T-helper 1 cell (primary cell): ENCODE measurements at regions not wholly inside any gene's neighbourhood (a gene's known extent, or its start where the extent isn't known, plus 50 kb on each side); places are given as distances from the start of the nearest gene placed in this dataset.
A peak's percentile ranks its signal among the peaks of the same experiment; 100 is the strongest.
"Not testable (repeated sequence)": the region's sequence is repeated elsewhere in the genome, so short reads cannot be mapped to it uniquely, and the experiment has no call there.

Experiments used
- DNase-seq, 5 donors: peaks; one replicate each; pipeline ENCODE4 v3.0.0-alpha.2; 2012 to 2020

DNA sequence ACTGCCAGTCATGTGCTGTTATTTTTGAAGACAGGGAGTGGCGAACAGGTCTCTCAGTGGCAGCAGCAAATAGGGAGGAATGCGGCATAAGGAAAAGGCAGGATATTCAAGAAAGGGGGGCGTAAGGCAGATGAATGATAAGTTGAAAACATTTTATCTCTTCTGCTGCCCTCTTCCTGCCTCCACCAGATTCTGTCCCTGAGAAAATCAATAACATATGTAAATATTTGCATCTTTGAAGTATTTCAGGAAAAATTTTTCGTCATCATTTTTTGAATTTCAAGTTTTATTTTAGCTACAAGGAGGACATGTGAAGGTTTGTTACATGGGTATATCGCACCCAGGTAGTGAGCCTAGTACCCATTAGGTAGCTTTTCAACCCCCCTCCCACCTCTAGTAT lies 616.7 kb downstream of the MCTP2 start:
- DNase-seq = no peak

- DNase-seq = no peak
Observed at GRCh38 chr15:94855018-94855408, 623.7 kb downstream of the MCTP2 start.

DNA sequence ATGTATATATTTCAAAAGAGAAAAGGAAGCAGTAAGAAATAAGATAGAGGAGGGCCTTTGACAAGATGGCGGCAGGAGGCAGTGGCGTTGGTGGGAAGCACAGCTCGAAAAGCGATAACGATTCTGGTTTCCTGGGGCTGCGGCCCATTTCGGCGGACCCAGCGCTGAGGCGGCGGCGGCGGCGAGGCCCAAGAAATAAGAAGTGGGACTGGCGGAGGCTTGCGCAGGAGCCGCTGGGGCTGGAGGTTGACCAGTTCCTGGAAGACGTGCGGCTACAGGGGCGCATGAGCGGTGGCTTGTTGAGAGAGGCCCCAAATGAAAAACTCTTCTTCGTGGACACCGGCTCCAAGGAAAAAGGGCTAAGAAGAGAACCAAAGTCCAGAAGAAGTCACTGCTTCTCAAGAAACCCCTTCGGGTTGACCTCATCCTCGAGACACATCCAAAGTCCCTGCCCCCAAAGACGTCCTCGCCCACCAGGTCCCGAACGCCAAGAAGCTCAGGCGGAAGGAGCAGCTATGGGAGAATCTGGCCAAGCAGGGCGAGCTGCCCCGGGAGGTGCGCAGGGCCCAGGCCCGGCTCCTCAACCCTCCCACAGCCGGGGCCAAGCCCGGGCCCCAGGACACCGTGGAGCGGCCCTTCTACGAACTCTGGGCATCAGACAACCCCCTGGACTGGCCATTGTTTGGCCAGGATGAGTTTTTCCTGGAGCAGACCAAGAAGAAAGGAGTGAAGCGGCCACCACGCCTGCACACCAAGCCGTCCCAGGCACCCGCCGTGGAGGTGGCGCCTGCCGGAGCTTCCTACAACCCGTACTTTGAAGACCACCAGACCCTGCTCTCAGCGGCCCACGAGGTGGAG lies 624.3 kb downstream of the MCTP2 start:
- no peak for DNase-seq

DNA sequence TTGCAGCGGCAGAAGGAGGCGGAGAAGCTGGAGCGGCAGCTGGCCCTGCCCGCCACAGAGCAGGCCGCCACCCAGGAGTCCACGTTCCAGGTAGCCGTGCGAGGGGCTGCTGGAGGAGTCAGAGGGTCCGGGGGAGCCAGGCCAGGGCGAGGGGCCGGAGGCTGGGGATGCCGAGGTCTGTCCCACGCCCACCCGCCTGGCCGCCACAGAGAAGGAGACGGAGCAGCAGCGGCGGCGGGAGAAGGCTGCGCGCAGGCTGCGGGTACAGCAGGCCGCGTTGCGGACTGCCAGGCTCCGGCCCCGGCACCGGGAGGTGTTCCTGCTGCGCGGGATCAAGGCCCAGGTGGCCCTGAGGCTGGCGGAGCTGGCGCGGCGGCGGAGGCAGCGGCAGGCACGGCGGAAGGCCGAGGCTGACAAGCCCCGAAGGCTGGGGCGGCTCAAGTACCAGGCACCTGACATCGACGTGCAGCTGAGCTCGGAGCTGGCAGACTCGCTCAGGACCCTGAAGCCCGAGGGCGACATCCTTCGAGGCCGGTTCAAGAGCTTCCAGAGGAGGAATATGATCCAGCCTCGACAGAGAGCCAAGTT lies 625.0 kb downstream of the MCTP2 start:
- DNase-seq = no peak

DNA sequence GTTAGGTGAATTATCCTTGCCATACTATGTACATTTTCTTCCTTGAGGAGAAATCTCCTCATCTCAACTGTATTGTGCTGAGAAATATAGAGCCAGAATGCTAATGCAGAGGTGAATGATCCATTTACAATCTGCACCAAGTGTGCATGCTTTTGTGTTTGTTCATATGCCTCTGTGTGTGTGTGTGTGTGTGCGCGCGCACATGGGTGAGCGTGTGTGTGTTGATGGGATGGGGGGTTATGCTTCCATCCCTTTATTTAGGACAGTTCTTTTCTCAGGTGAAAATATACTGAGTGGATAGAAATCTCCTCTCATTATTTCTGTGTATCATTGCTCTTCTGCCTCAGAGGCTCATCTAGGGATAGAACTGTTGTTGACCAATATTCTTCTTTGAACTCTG lies 626.1 kb downstream of the MCTP2 start:
- DNase-seq = no peak

DNA sequence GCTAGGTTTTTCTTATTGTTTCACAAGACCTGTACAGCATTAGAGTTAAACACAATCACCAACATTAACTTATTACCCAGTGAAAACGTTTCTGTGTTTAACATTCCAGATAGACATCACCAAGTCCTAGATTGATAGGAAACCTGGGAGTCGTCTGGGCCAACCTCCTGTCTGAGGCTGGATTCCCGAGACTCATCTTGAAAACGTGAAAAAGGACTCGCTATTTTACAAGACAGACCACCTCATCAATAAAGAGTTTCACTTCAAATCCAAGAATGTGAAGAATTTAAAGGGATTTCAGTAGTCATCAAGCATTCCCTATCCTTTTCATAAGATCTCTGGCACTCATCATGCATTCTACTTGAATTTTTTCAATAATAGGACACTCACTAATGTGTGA lies 626.6 kb downstream of the MCTP2 start:
- DNase-seq = no peak

DNA sequence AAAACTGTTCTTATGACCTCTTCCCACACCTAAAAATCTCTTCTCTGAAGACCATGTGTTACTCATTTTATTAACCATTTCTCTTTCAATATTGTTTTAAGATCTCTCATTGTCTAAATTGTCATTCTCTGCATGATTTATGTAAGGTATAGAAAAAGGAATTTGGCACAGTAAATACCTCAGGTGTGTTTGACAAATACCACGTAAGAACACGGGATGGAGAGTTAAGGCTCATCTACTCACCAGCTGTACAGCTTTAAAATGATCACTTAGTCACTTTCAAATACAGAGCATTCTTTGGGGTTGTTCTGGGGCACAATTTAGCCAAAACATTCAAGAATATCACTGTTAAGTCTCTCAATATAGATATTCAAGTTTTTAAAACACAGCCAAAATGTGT lies 627.1 kb downstream of the MCTP2 start:
- DNase-seq = no peak

- DNase-seq = no peak
Observed at GRCh38 chr15:94858920-94859319, 627.6 kb downstream of the MCTP2 start.

DNA sequence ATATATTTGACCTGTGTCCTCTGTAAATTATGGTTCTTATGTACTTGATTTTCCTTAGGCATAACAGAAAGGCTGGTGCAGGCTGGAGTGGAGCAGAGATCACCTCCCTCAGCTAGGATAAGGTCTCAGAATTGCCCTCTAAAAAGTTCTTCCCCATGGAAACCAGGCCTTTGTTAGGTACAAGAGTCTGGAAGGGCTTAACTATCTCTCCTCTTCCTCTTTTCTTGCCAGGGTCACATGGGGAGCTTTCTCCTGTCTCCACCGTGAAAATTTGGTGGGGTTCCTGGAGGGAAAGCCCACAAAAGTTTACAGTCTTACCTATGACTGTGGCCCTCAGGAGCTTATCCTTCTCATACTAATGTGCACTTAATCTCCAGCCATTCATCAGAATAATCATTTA lies 633.2 kb downstream of the MCTP2 start:
- no peak for DNase-seq

DNA sequence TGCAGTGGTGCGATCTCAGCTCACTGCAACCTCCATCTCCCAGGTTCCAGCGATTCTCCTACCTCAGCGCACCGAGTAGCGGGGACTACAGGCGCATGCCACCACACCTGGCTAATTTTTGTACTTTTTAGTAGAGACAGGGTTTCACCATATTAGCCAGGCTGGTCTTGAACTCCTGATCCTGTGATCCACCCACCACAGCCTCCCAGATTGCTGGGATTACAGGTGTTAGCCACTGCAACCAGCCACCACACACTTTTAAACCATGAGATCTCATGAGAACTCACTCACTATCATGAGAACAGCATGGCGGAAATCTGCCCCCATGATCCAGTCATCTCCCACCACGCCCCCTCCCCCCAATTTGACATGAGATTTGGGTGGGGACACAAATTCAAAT lies 636.9 kb downstream of the MCTP2 start:
- DNase-seq = not testable (repeated sequence)

- no peak for DNase-seq
Observed at GRCh38 chr15:94875550-94875949, 644.2 kb downstream of the MCTP2 start.

GRCh38 chr15:94877833-94878232 lies 646.5 kb downstream of the MCTP2 start:
- DNase-seq = no peak

DNA sequence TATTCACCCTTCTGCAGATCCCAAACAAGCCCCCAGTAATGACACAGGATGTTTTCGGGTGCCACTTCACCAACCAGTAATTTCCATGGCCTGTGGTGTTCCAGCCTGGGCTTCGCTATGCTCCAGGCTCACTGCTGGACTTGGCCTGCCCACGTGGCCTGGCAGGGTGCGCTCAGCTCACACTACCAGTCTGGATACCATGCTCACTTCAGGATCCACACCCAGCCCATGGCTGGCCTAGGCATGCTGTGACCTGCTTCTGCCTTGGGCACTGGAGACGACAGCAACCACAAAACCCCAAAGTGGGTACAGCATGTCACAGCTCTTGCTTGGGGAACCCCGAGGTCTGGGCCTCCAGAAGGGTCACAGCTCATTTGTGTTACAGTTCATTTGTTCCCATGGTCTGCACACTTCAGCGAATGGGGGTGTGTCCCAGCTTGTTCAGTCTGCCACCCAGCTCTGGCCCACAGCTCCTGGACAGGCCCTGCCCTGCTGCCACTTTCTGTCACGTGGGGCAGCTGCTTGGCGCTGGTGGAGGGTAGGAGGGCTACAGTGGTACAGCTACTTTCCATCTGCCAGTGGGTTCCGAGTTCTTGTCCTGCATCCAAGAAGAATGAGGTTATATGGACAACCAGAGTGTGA lies 650.8 kb downstream of the MCTP2 start:
- DNase-seq = no peak

DNA sequence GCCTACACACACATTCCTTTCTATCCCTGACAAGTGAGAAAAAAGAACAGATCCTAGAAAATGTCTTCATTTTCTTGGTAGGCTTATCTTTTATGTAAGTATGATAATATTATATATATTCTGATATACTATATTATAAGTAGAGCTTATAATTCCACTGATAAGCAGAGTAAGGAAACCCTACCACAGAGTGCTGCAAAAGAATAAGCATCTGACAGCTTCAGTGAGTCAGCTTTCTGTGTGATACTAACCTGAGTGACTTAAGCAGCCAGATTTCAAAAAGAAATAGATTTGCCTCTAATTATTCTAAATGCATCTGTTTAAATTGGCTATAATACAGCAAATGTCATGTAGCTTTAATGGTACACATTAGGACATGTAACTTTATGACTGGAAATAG lies 656.0 kb downstream of the MCTP2 start:
- DNase-seq = no peak

DNA sequence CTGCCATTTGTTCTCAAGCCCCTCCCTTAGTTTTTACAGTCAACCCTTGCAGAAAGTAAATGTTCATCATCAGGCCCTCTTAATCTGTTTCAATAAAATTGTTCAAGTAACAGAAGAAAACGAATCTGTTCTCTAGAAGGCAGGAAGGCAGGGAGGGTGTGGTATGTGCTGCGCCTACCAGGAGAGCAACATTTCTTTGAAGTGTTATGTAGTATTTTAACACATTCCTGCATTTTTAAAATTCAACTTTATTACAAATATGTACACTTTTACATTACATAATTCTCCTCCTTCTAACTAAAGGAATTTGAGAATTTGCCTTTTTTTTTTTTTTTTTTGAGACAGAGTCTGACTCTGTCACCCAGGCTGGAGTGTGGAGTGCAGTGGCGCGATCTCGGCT lies 657.8 kb downstream of the MCTP2 start:
- DNase-seq = no peak

DNA sequence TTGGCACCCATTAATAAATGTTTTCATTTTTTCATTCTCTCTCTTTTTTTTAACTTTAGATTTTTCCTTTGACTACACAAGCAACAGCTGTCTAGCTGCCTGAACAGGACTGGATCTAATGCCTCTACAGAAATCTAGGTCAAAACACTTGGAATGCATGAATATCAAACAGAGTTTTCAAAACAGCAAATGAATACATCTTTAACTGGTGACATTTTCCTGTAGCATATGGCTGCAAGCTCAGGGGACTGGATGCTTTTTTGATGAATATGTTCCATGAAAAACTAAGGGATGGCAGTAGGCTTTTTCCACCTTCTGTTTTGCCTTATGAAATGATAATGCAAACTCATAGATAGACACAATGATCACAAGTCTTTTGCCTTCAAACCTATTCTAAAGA lies 661.7 kb downstream of the MCTP2 start:
- no peak for DNase-seq

DNA sequence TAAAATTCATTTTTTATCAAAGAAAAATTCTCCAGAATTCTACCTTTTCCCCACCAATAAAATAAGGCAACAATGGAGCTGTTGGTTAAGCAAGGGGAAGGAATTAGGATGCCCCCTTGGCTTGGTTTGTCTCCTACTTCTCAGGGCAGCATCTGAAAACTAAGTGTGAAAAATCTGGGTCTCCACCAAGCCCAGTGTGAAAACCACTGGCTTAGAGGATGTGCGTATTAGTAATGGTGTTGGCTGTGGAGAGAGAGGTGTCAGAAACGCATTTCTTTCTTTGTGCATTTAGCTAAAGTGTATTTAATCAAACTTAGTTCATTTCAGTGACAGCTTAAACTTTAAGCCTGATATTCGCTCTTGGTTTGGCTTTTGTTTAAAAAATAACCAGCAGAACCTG lies 662.7 kb downstream of the MCTP2 start:
- DNase-seq = no peak

DNA sequence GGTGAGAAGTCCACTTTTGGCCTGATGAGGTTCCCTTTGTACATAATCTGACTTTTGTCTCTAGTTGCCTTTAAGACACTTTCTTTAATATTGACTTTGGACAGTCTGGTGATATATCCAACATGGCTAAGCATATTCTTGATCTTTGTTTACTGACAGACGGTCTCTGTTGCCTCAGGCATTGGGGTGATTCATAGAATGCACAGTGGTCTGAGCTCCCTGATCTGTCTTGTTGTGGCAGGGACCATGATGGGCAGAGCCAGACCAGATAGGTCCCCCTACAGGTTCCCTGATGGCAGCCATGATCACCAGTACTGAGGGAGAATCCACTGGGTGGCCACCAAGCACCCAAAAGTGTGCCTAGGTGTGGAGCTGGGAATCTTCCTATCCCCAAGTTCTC lies 678.1 kb downstream of the MCTP2 start:
- DNase-seq = no peak

DNA sequence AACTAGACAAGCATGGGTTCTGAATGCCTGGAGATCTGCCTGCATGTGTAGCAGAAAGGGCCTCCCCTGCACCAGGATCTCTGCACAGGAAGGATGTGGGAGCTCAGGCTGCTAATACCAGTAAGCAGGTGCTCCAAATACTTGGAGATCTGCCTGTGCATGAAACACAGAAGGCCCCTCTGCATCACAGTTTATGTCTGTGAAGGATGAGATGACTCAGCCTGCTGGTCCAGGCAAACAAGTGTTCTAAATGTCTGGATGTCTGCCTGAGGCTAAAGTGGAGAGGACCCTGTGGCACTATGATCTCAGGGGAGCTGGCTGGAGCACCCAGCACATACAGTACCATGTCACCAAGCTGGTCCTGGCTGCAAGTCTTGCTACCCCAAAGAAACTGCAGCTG lies 678.8 kb downstream of the MCTP2 start:
- DNase-seq = peak in 1 of 5 donors; percentile 0

GRCh38 chr15:94912760-94913159 lies 681.4 kb downstream of the MCTP2 start:
- no peak for DNase-seq

- DNase-seq = no peak
Observed at GRCh38 chr15:94917068-94917467, 685.7 kb downstream of the MCTP2 start.

GRCh38 chr15:94921936-94922335 lies 690.6 kb downstream of the MCTP2 start:
- no peak for DNase-seq

DNA sequence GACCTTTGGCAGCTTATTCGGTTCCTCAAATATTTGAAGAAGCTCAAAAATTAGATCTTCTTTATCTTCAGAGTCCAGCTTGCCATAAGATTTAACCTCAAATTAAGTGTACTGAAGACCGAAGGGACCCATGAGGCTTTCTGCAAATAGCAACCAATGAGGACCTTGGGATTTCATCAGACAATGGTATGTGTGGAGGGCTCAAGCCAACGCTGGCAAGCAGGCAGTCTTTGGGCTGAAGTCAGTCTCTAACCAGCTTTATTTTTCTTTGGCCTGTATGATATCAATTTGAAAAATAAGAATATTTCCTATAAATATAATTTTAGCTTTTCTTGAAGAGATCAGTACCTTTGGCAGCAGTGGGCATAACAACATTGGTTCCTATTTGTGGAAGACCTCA lies 692.7 kb downstream of the MCTP2 start:
- DNase-seq = no peak

- DNase-seq = no peak
Observed at GRCh38 chr15:94924971-94925598, 693.7 kb downstream of the MCTP2 start.
